GM12874 (cell line): ENCODE measurements at regions not wholly inside any gene's neighbourhood (a gene's known extent, or its start where the extent isn't known, plus 50 kb on each side); places are given as distances from the start of the nearest gene placed in this dataset.

Source experiments
- TF ChIP-seq, protein P1 (sequence below): IDR thresholded peaks from 2 replicates; pipeline ENCODE4 v1.5.1; 2011; ENCODE audit warnings: low read depth, mild to moderate bottlenecking, control low read depth, low read length, moderate library complexity; ENCODE audit not compliant: insufficient read depth

DNA sequence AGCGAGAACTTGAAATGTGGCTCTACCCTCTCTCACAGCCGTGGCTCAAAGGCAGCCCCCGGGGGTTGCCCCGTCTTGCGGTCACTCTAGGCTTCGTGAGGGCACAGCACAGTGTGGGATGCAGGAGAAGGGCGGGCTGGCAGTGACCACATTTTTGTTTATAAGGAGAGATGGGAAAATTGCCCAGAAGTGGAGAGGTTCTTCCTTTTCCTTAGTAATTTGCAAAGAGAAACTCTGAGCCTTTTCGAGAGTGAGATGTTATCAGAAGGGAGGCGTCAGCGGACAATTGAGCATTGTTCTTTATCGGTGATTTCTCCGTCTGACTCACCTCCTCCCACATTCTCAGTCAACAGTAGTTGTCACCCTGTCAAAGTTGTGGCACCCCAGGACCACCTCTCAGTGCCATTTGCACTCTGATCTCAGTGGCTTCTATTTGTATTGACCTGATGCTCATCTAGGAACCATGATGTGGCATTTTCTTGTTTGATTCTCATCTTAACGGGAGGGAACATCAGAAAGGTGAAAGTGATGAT lies 89.6 kb downstream of the ACAA2 start:
- TF ChIP-seq, protein P1, sequence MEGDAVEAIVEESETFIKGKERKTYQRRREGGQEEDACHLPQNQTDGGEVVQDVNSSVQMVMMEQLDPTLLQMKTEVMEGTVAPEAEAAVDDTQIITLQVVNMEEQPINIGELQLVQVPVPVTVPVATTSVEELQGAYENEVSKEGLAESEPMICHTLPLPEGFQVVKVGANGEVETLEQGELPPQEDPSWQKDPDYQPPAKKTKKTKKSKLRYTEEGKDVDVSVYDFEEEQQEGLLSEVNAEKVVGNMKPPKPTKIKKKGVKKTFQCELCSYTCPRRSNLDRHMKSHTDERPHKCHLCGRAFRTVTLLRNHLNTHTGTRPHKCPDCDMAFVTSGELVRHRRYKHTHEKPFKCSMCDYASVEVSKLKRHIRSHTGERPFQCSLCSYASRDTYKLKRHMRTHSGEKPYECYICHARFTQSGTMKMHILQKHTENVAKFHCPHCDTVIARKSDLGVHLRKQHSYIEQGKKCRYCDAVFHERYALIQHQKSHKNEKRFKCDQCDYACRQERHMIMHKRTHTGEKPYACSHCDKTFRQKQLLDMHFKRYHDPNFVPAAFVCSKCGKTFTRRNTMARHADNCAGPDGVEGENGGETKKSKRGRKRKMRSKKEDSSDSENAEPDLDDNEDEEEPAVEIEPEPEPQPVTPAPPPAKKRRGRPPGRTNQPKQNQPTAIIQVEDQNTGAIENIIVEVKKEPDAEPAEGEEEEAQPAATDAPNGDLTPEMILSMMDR, result no peak

DNA sequence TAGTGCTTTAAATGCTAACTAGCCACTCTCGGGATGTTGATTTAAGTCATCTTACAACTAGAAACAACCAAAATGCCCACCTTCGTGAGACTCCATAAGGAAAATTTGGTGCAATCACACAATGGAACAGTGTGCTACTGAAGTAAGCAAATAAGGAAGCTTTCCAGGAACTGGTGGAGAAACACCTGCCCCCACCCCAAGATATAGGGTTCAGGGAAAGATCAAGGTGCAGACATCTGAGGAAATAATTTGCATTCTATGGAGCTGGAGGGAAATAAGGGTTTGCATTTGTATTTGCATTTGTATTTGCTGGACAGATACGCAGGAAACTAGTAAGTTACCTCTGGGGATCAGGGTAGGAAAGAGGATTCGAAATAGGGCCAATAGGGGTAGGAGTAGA lies 90.9 kb downstream of the ACAA2 start:
- TF ChIP-seq, protein P1, result no peak

DNA sequence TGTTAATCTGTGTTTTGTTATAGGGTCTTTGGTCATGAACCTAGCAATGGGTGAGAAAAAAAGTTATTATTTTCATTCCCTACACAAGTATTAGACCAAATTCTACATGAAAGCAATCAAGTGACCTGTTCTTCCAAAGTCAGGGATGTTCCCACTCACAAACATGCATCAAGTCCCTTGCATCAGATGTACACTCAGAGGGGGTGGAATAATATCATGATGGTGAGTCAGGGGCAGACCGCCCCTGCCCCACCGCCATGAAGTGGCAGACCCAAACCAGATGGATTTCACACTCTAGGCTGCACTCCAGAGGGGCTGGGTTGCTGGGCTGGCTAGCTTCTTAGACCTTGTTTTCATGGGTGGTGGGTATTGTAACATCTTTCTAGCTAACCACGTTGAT lies 91.4 kb downstream of the ACAA2 start:
- TF ChIP-seq, protein P1, result no peak

DNA sequence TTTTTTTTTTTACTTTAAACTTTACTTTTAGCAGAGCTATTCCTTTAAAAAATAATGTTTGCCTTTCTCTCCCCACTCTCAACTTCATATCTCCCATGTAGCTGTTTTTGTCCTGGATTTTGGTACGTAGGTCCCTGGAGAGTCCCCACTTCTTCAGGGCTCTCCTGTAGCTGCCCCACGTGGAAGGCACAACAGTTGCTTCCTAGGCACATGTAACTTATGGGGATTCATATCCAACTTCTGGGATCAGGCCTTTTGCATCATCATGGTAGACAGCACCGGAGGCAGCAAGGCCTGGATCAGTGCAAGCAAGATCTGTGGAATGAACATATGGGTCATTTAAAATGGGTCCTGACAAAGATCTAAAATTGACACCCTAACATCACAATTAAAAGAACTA lies 95.7 kb downstream of the ACAA2 start:
- TF ChIP-seq, protein P1, result no peak

DNA sequence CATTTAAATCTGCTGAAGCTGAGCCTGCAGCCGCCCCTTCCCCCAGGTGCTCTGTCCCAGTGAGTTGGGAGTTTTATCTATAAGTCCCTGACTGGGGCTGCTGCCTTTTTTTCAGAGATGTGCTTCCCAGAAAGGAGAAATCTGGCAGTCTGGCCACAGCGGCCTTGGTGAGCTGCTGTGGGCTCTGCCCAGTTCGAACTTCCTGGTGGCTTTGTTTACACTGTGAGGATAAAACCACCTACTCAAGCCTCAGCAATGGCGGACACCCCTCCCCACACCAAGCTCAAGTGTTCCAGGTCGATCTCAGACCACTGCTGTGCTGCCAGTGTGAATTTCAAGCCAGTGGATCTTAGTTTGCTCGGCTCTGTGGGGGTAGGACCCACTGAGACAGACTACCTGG lies 97.3 kb downstream of the ACAA2 start:
- TF ChIP-seq, protein P1, result no peak

DNA sequence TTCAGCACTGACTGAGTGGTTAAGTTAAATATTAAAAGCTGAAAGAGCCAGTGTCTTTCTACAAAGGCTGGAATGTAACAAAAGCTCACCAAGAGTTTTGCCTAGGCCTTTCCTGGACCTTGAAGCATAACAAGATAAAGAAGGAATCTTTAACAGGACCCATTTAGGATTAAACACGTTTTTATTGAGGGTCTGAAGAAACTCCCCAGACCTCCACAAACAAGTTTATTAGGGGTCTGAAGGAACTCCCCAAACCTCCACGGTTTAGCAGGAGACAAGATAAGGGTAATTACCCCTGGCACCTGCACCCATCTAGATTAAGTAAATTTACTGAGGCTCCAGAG lies 104.0 kb downstream of the ACAA2 start:
- TF ChIP-seq, protein P1, result no peak

DNA sequence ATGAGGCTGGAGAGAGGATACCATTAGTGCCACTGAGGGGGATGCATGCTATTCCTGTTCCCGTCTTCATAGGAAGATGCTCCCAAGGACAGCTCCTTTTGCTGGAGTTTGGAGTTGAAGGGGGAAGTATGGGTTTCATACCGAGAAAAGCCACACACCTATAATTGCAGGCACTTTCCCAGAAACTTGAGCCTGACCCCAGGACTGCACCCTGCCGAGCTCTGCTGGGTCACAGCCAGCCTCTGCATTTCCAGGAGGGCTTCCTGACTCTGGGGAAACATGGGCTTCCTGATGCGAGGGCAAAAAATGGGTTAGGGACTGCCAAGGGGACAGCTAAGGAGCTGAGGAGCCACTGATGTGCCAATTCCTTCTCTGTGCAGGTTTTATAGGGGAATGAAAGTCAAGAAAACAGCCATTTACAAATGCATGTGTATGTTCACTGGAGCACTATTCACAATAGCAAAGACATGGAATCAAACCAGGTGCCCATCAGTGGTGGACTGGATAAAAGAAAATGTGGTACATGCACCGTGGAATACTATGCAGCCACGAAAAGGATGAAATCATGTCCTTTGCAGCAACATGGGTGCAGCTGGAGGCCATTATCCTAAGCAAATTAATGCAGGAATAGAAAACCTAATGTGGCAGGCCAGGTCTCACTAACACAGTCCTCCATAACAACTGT lies 104.5 kb downstream of the ACAA2 start:
- TF ChIP-seq, protein P1, result no peak
